Prostate gland (tissue), 2 donors: ENCODE measurements at regions not wholly inside any gene's neighbourhood (a gene's known extent, or its start where the extent isn't known, plus 50 kb on each side); places are given as distances from the start of the nearest gene placed in this dataset.

Experiments used
- POLR2A ChIP-seq: fragments of 450-650 bp; IDR thresholded peaks from one replicate; pipeline ENCODE4 v1.6.1; 2016; ENCODE audit warnings: antibody characterized with exemption, mild to moderate bottlenecking
- POLR2AphosphoS5 ChIP-seq: sonication (generic); formaldehyde crosslinking; IDR thresholded peaks from one replicate; pipeline ENCODE4 v1.6.1; 2017; ENCODE audit warnings: antibody characterized with exemption
- TF ChIP-seq, protein P1 (sequence below), 4 experiments: fragments of 200-600 bp in 2 of 4; fragments of 450-650 bp in 2 of 4; sonication (generic) in 2 of 4; IDR thresholded peaks; 1 replicate in 3 of 4; 2 replicates in 1 of 4; pipeline ENCODE4 v1.5.1; 2016 to 2019; ENCODE audit warnings: antibody characterized with exemption in 4 of 4, mild to moderate bottlenecking in 2 of 4, moderate library complexity in 2 of 4

DNA sequence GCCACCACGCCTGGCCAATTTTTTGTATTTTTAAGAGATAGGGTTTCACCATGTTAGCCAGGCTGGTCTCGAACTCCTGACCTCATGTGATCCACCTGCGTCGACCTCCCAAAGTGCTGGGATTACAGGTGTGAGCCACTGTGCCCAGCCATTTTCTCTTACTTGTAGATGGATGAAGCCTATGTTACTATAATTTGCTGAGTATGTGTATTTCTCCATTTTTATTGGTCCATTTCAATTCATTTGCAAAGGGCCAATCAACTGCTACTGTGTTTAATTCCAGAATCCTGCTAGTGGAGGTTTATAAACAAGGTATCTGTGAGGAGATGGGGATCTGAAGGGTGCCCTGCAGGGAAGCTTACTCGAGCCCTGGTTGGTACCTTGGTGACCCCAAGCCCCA lies 101.7 kb upstream of the MAX start:
- TF ChIP-seq, protein P1, sequence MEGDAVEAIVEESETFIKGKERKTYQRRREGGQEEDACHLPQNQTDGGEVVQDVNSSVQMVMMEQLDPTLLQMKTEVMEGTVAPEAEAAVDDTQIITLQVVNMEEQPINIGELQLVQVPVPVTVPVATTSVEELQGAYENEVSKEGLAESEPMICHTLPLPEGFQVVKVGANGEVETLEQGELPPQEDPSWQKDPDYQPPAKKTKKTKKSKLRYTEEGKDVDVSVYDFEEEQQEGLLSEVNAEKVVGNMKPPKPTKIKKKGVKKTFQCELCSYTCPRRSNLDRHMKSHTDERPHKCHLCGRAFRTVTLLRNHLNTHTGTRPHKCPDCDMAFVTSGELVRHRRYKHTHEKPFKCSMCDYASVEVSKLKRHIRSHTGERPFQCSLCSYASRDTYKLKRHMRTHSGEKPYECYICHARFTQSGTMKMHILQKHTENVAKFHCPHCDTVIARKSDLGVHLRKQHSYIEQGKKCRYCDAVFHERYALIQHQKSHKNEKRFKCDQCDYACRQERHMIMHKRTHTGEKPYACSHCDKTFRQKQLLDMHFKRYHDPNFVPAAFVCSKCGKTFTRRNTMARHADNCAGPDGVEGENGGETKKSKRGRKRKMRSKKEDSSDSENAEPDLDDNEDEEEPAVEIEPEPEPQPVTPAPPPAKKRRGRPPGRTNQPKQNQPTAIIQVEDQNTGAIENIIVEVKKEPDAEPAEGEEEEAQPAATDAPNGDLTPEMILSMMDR (IDR thresholded peaks at IDR 0.05) = no peak
- TF ChIP-seq POLR2A = no peak
- TF ChIP-seq POLR2AphosphoS5 = no peak
